HCT116 (cell line): ENCODE measurements at regions not wholly inside any gene's neighbourhood (a gene's known extent, or its start where the extent isn't known, plus 50 kb on each side); places are given as distances from the start of the nearest gene placed in this dataset.

ENCODE experiments used
- ATAC-seq: fragments of 200-7000 bp; cut with Tn5 transposase; 2 replicates; pipeline ENCODE4 v1.9.1; 2020; ENCODE audit warnings: mild to moderate bottlenecking, moderate library complexity
- BruUV-seq: library from RNA; stranded (reverse); fragments of 400-500 nt; replicated peaks from 2 replicates; lab custom pipeline; 2021; lab: Mats Ljungman, UMichigan
- CTCF ChIA-PET: fragments of 300-600 bp; sonication (Branson Sonifier 250); formaldehyde crosslinking; loops from one replicate; lab custom pipeline; 2021; ENCODE audit warnings: antibody characterized with exemption; lab: Charles Lee
- POLR2A ChIA-PET: fragments of 300-600, 350-600 bp; sonication (Branson Sonifier 250); formaldehyde crosslinking; loops from one replicate; lab custom pipeline; 2021; ENCODE audit warnings: antibody characterized with exemption; lab: Charles Lee
- RAD21 ChIA-PET, 2 experiments: fragments of 300-600 bp; sonication (Branson Sonifier 250); formaldehyde crosslinking; loops; one replicate each; lab custom pipeline; 2023; ENCODE audit warnings: low total read pairs in 2 of 2; ENCODE audit not compliant: uncharacterized antibody in 2 of 2, unreplicated experiment in 2 of 2, low non-redundant PET in 1 of 2; lab: Charles Lee
- DNase-seq: peaks from one replicate; pipeline ENCODE4 v3.0.0-alpha.2; 2010; ENCODE audit warnings: low read depth, low spot score
- H2AFZ ChIP-seq: fragments of 200-600 bp; shearing (Covaris generic), sonication (generic); 2 replicates; pipeline ENCODE4 v1.6.1; 2017; ENCODE audit warnings: low read depth, mixed run types, mixed read lengths, antibody characterized with exemption, low read length; ENCODE audit not compliant: poor library complexity, severe bottlenecking
- H3K27ac ChIP-seq: 2 replicates; pipeline ENCODE4 v1.5.1; 2012; ENCODE audit warnings: low read depth, low read length
- H3K27me3 ChIP-seq: fragments of 200-600 bp; sonication (generic); 2 replicates; pipeline ENCODE4 v1.6.1; 2016; ENCODE audit warnings: mixed run types, low read length, mixed read lengths; ENCODE audit not compliant: insufficient read depth
- H3K36me3 ChIP-seq, 2 experiments: fragments of 200-500 bp in 1 of 2; fragments of 200-600 bp in 1 of 2; sonication (Bioruptor generic) in 1 of 2; sonication (generic) in 1 of 2; 2 replicates each; pipeline versions ENCODE4 v1.5.1 to v1.6.1; 2014 to 2016; ENCODE audit warnings: low read length in 2 of 2, inconsistent platforms in 1 of 2, mixed read lengths in 1 of 2, mixed run types in 1 of 2; ENCODE audit not compliant: insufficient read depth in 2 of 2, control insufficient read depth in 1 of 2
- H3K4me1 ChIP-seq, 2 experiments: fragments of 200-600 bp in 1 of 2; sonication (generic) in 1 of 2; 2 replicates each; pipeline versions ENCODE4 v1.5.1 to v1.6.1; 2012 to 2017; ENCODE audit warnings: low read length in 2 of 2, inconsistent platforms in 1 of 2, mild to moderate bottlenecking in 1 of 2, mixed read lengths in 1 of 2, mixed run types in 1 of 2, moderate library complexity in 1 of 2; ENCODE audit not compliant: insufficient read depth in 2 of 2, control insufficient read depth in 1 of 2
- H3K4me2 ChIP-seq: fragments of 200-600 bp; sonication (generic); 2 replicates; pipeline ENCODE4 v1.6.1; 2017; ENCODE audit warnings: mixed run types, low read length, mixed read lengths
- H3K4me3 ChIP-seq, 2 experiments: fragments of 200-600 bp in 1 of 2; sonication (generic) in 1 of 2; replicated peaks in 1 of 2; 2 replicates each; pipeline ENCODE4 v1.5.1; 2011 to 2016; ENCODE audit warnings: low read length in 2 of 2, control low read depth in 1 of 2, low read depth in 1 of 2, mild to moderate bottlenecking in 1 of 2, mixed read lengths in 1 of 2, mixed run types in 1 of 2
- H3K79me2 ChIP-seq: fragments of 200-600 bp; sonication (generic); 2 replicates; pipeline ENCODE4 v1.6.1; 2017; ENCODE audit warnings: mild to moderate bottlenecking, mixed run types, low read length, moderate library complexity, mixed read lengths; ENCODE audit not compliant: insufficient read depth
- H3K9ac ChIP-seq: fragments of 200-600 bp; sonication (generic); 2 replicates; pipeline ENCODE4 v1.6.1; 2016; ENCODE audit warnings: low read length, mixed read lengths
- H3K9me2 ChIP-seq: fragments of 200-600 bp; sonication (generic), shearing (Covaris generic); 2 replicates; pipeline ENCODE4 v1.6.1; 2017; ENCODE audit warnings: mixed run types, mild to moderate bottlenecking, moderate library complexity; ENCODE audit not compliant: insufficient read depth
- H3K9me3 ChIP-seq, 2 experiments: fragments of 200-500 bp in 1 of 2; fragments of 200-600 bp in 1 of 2; sonication (Bioruptor generic) in 1 of 2; sonication (generic) in 1 of 2; 2 replicates each; pipeline ENCODE4 v1.6.1; 2014 to 2017; ENCODE audit warnings: low read length in 2 of 2, mixed read lengths in 2 of 2, inconsistent platforms in 1 of 2, low read depth in 1 of 2, mild to moderate bottlenecking in 1 of 2, mixed run types in 1 of 2, moderate library complexity in 1 of 2; ENCODE audit not compliant: control insufficient read depth in 1 of 2, insufficient read depth in 1 of 2
- H4K20me1 ChIP-seq: fragments of 200-600 bp; sonication (generic), shearing (Covaris generic); 2 replicates; pipeline ENCODE4 v1.6.1; 2017; ENCODE audit warnings: mixed run types, mild to moderate bottlenecking, moderate library complexity; ENCODE audit not compliant: insufficient read depth
- CEBPB ChIP-seq: IDR thresholded peaks from 2 replicates; pipeline ENCODE4 v1.6.1; 2012; ENCODE audit warnings: low read depth
- EGR1 ChIP-seq: IDR thresholded peaks from 2 replicates; pipeline ENCODE4 v1.6.1; 2012; ENCODE audit warnings: low read depth
- EZH2 ChIP-seq: fragments of 200-600 bp; sonication (generic); IDR thresholded peaks from 2 replicates; pipeline ENCODE4 v1.6.1; 2017; ENCODE audit warnings: antibody characterized with exemption, mixed run types
- FOSL1 ChIP-seq: IDR thresholded peaks from 2 replicates; pipeline ENCODE4 v1.6.1; 2012; ENCODE audit warnings: low read depth
- JUND ChIP-seq: IDR thresholded peaks from 2 replicates; pipeline ENCODE4 v1.6.1; 2012
- RAD21 ChIP-seq: IDR thresholded peaks from 2 replicates; pipeline ENCODE4 v1.6.1; 2012; ENCODE audit warnings: low read depth, mild to moderate bottlenecking
- SIN3A ChIP-seq: IDR thresholded peaks from 2 replicates; pipeline ENCODE4 v1.6.1; 2012; ENCODE audit warnings: low read depth
- SP1 ChIP-seq: IDR thresholded peaks from 2 replicates; pipeline ENCODE4 v1.6.1; 2012; ENCODE audit warnings: low read depth
- TCF7L2 ChIP-seq: IDR thresholded peaks from 2 replicates; pipeline ENCODE4 v1.7.0; 2011; ENCODE audit warnings: borderline replicate concordance, inconsistent platforms; ENCODE audit not compliant: insufficient read depth, insufficient read length; ENCODE audit errors: extremely low read depth
- ZFX ChIP-seq: fragments of 450-650 bp; IDR thresholded peaks from 2 replicates; pipeline ENCODE4 v1.6.1; 2017
- intact Hi-C: fragments of 100-400 bp; cut with micrococcal nuclease; formaldehyde crosslinking; loops from 2 replicates; pipeline ENCODE4 v1.10.0; 2022
- TF ChIP-seq, protein P1 (sequence below), 3 experiments: fragments of 200-600 bp in 1 of 3; sonication (generic) in 1 of 3; IDR thresholded peaks in 2 of 3; conservative IDR thresholded peaks in 1 of 3; 2 replicates each; pipeline ENCODE4 v1.5.1; 2012 to 2017; ENCODE audit warnings: low read depth in 2 of 3, low read length in 2 of 3, antibody characterized with exemption in 1 of 3, borderline replicate concordance in 1 of 3, control low read depth in 1 of 3, mild to moderate bottlenecking in 1 of 3, mixed read lengths in 1 of 3, mixed run types in 1 of 3, moderate library complexity in 1 of 3; ENCODE audit not compliant: insufficient read depth in 1 of 3
- TF ChIP-seq, protein P2 (sequence below): IDR thresholded peaks from 2 replicates; pipeline ENCODE4 v1.6.1; 2012; ENCODE audit warnings: low read depth

DNA sequence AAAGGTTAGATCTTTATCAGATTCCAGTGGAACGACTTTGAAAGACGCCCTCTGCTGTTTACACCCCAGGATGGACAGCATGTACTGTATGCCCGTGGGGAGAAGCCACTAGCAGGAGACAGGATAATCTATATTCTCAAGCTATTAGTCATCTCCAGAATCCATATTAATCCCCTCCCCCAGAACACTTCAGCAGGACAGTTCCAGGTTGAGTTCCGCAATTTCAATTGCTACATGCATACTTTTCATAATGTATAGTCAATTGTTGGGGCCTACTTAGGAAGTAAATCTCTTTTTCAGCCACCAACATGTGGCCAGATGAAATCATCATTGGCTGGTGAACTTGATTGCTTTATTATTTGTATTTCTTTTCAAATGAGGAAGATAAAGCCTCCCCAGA, 313.1 kb upstream of the SMIM30 start:
- ChIA-PET POLR2A (no interaction called here), CTCF (interaction anchor here (1.7 kb wide), 1 partner anchor 272 kb away, joined by 5 read pairs; no protein-coding TSS in a partner anchor), RAD21 (no interaction called here)
- no peaks in the 10 kb centered on the region for H3K36me3 ChIP-seq
- H3K9me2 ChIP-seq = no peaks in the 10 kb centered on the region
- no peaks in the 10 kb centered on the region for H3K79me2 ChIP-seq
- intact Hi-C loops = no loop called here
- H3K4me3 ChIP-seq = no peak overlapping the region
- H3K4me1 ChIP-seq = no peaks in the 10 kb centered on the region
- DNase-seq (no peak), ATAC-seq (no peak)
- BruUV-seq = no TSS peak
- H4K20me1 ChIP-seq = no peaks in the 10 kb centered on the region
- TF ChIP-seq ZFX (no peak), EZH2 (no peak)
- TF ChIP-seq, protein P1, sequence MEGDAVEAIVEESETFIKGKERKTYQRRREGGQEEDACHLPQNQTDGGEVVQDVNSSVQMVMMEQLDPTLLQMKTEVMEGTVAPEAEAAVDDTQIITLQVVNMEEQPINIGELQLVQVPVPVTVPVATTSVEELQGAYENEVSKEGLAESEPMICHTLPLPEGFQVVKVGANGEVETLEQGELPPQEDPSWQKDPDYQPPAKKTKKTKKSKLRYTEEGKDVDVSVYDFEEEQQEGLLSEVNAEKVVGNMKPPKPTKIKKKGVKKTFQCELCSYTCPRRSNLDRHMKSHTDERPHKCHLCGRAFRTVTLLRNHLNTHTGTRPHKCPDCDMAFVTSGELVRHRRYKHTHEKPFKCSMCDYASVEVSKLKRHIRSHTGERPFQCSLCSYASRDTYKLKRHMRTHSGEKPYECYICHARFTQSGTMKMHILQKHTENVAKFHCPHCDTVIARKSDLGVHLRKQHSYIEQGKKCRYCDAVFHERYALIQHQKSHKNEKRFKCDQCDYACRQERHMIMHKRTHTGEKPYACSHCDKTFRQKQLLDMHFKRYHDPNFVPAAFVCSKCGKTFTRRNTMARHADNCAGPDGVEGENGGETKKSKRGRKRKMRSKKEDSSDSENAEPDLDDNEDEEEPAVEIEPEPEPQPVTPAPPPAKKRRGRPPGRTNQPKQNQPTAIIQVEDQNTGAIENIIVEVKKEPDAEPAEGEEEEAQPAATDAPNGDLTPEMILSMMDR (IDR thresholded peaks at IDR 0.05 in 2 of 3, conservative IDR thresholded peaks at IDR 0.05 in 1 of 3; ENCODE audit: borderline replicate concordance in 1 of 3, insufficient read depth in 1 of 3, low read depth in 2 of 3, low read length in 2 of 3) = peak in 1 of 3 experiments; percentile 30; a peak in 2 of 6 replicates
- H3K9ac ChIP-seq = no peak overlapping the region
- H3K9me3 ChIP-seq = no peaks in the 10 kb centered on the region
- no peak overlapping the region for H2AFZ ChIP-seq
- H3K4me2 ChIP-seq = no peak overlapping the region
- H3K27me3 ChIP-seq = no peaks in the 10 kb centered on the region
- H3K27ac ChIP-seq = no peak overlapping the region

DNA sequence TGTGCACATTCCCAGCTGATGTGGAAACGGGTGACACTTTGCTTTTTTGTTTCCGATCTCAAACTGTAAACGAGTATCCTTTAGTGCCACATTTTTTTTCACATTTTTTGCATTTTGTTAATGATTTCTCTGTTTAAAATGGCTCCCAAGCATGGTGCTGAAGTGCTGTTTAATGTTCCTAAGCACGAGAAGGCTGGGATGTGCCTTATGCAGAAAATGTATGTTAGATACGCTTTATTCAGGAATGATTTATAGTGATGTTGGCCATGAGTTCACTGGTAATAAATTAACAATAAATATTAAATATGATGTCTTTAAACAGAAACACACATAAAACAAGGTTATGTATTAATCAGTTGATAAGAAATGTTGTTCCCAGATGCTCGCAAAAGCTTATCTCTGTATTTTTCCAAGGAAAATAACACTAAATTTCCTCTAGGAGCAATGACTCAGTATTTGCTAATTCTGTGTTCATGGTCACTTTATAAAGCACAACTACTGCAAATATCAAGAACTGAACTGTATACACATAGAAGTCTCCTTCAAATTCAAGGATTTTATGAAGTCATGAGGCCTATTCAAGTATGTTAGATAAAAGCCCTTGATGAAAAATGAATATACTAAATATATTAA, 305.9 kb upstream of the SMIM30 start:
- ATAC-seq = no peak
- TF ChIP-seq JUND (no peak), EGR1 (no peak), ZFX (no peak), EZH2 (no peak), SIN3A (no peak), TCF7L2 (no peak), CEBPB (no peak), RAD21 (no peak), FOSL1 (no peak), SP1 (no peak)
- TF ChIP-seq, protein P2, sequence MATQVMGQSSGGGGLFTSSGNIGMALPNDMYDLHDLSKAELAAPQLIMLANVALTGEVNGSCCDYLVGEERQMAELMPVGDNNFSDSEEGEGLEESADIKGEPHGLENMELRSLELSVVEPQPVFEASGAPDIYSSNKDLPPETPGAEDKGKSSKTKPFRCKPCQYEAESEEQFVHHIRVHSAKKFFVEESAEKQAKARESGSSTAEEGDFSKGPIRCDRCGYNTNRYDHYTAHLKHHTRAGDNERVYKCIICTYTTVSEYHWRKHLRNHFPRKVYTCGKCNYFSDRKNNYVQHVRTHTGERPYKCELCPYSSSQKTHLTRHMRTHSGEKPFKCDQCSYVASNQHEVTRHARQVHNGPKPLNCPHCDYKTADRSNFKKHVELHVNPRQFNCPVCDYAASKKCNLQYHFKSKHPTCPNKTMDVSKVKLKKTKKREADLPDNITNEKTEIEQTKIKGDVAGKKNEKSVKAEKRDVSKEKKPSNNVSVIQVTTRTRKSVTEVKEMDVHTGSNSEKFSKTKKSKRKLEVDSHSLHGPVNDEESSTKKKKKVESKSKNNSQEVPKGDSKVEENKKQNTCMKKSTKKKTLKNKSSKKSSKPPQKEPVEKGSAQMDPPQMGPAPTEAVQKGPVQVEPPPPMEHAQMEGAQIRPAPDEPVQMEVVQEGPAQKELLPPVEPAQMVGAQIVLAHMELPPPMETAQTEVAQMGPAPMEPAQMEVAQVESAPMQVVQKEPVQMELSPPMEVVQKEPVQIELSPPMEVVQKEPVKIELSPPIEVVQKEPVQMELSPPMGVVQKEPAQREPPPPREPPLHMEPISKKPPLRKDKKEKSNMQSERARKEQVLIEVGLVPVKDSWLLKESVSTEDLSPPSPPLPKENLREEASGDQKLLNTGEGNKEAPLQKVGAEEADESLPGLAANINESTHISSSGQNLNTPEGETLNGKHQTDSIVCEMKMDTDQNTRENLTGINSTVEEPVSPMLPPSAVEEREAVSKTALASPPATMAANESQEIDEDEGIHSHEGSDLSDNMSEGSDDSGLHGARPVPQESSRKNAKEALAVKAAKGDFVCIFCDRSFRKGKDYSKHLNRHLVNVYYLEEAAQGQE = no peak
- TF ChIP-seq, protein P1 (IDR thresholded peaks at IDR 0.05 in 2 of 3, conservative IDR thresholded peaks at IDR 0.05 in 1 of 3; ENCODE audit: borderline replicate concordance in 1 of 3, insufficient read depth in 1 of 3, low read depth in 2 of 3, low read length in 2 of 3) = no peak

More for the DNA sequence above, 305.9 kb upstream of the SMIM30 start:
- Histone ChIP-seq H3K4me3 (no peak overlapping the region), H3K27me3 (no peaks in the 10 kb centered on the region), H3K27ac (no peak overlapping the region), H3K9me3 (no peaks in the 10 kb centered on the region), H4K20me1 (no peaks in the 10 kb centered on the region), H3K9ac (no peak overlapping the region), H3K9me2 (no peaks in the 10 kb centered on the region), H3K36me3 (no peaks in the 10 kb centered on the region), H3K4me1 (no peaks in the 10 kb centered on the region), H2AFZ (no peak overlapping the region), H3K4me2 (no peak overlapping the region), H3K79me2 (no peaks in the 10 kb centered on the region)
- CTCF ChIA-PET = no interaction called here
- no TSS peak for BruUV-seq
- POLR2A ChIA-PET = no interaction called here
- DNase-seq = no peak
- intact Hi-C loops = loop anchor here (5.0 kb wide), 1 partner anchor 273 kb away; no protein-coding TSS in a partner anchor
- RAD21 ChIA-PET = no interaction called here
